Right kidney (tissue), 1 donor: ENCODE measurements at regions not wholly inside any gene's neighbourhood (a gene's known extent, or its start where the extent isn't known, plus 50 kb on each side); places are given as distances from the start of the nearest gene placed in this dataset.

Source experiments
- DNase-seq: peaks from one replicate; pipeline ENCODE4 v3.0.0-alpha.2; 2016

GRCh38 chr6:141675957-141676356, 456.8 kb upstream of the GJE1 start:
- no peak for DNase-seq

DNA sequence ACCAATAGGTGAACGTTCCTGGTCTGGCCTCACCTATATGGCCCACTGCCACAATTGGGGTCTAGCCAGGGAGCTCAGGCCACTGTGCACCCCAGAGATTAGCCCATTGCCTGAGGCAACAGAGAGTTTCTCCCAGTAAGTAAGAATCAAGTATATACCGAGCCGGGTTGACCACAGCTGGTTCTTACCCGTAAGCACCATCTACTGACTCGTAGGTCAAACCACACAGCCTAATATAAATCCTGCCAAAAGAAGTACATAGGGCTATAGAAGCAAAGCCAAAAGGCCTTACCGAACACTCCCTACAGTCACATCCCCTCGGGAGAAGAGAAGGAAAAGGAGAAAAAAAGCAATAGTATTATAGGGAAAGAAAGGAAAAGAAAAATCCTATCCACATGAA, 463.6 kb upstream of the GJE1 start:
- DNase-seq = no peak

DNA sequence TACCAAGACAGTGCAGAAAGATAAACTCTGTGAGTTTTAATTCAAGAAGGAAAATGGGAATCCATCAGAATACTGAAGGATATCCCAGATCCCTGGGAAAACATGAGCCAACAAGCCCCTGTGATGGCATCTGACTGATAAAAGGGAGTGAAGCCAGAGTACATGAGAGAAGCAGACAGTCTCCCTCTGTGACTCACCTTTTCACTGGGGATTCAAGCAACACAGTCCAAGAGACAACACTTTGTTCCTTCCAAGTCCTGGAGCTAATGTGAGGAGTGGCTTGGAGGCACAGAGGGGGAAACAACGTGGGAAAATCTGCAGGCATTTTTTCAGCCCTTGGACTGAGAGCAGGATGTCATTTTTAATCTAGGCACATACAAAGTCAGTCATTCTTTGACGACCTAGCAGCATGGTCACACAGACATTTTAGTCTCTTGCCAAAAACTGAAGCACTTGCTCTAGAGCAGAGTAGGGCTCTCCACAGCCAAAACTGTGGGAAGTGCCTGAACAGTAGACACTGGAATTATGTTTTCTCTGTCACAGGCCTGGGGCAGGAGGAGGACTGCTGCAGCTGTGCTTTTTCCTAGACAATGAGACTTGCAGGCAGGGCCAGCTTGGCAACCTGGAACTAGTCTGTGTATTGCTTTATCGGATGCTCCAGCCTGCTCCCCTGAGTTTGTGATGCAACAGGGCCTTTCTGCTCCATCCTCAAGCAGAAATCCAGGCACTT, 465.0 kb upstream of the GJE1 start:
- no peak for DNase-seq

DNA sequence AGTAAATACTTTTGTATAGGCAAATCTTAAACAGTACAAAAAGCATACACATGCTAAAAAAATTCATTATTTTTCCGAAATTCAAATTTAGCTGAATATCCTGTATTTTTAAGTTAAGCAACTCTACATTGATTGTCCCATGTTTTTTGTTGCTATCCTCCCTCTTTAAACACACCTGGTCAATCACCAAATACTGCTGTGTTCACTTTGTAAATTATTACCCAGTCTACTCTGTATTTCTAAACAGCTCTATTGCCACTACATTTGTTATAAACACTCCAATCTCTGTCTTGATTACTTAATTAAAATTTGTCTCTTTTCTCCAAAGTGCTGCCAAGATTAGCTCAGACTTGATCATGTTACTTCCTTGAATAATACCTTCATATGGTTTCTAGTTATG, 466.5 kb upstream of the GJE1 start:
- no peak for DNase-seq

- no peak for DNase-seq
Observed at GRCh38 chr6:141664744-141665143, 468.0 kb upstream of the GJE1 start.

GRCh38 chr6:141659582-141659981, 473.1 kb upstream of the GJE1 start:
- DNase-seq = no peak

- DNase-seq = no peak
Observed at GRCh38 chr6:141658696-141659095, 474.0 kb upstream of the GJE1 start.

DNA sequence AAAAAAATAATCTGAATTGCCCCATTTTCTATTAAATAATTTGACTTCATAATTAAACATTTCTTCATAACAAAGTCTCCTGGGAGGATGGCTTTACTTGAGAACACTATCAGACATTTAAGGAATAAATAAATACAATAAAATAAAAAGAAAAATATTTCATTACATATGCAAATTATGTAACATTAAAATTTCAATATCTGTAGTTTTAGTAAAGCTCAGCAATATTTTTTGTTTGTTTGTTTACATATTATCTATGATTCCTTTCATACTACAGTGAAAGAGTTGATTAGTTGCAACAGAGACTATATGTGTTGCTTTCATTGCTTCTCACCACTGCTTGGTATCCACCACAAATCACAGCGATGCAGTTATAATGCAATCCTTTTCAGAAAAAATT, 474.9 kb upstream of the GJE1 start:
- DNase-seq = no peak

DNA sequence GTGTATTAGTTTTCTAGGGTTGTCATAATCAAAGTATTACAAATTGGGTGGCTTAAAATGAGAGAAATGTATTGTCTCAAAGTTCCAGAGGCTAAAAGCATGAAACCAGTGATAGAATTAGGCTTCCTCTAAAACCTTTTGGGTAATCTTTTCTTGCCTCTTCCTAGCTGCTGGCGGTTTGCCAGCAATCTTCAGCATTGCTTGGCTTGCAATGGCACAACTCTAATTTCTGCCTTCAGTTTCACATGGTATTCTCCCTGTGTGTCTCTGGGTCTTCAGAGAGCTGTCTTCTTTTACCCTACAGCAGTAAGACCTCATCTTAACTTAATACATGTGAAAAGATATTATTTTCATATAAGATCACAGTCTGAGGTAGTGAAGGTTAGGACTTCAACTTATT, 479.1 kb upstream of the GJE1 start:
- no peak for DNase-seq

DNA sequence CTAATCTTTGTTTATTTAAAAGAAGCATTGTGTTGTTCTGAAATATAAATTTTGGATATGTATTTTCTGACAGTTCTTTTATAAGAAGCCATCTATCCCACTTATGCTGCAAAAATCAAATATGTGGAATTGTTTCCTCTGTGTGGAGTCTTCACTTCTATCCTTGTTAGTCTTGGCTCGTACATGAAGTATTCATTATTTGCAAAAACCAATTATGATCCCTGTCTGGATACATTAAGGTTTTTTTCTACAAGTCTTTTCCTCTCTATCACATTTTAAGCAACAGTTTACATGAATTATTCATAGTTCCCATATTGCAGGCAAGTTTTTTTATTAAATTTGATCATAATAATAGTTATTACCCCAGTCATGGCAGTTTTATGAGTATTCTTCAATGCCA, 490.8 kb upstream of the GJE1 start:
- no peak for DNase-seq

- DNase-seq = no peak
Observed at GRCh38 chr6:141641406-141641805, 491.3 kb upstream of the GJE1 start.

- no peak for DNase-seq
Observed at GRCh38 chr6:141635621-141636020, 497.1 kb upstream of the GJE1 start.

- DNase-seq = no peak
Observed at GRCh38 chr6:141634269-141634668, 498.5 kb upstream of the GJE1 start.

DNA sequence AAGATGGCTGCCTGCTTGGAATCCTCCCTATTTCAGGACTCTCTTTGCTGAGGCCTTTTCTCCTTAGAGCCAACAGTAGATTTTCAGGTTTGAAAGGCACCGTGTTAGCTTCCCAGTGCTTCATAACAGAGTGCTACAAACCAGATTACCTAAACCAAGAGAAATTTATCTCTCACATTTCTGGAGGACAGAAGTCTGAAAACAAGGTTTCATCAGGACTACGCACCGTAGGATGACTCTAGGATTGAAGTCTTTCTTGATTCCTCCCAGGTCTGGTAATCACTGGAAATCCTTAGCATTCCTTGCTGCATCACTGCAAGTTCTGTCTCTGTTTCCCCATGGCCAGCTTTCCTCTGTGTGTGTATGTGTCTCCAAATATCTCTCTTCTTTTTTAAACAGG, 508.4 kb upstream of the GJE1 start:
- DNase-seq = no peak

DNA sequence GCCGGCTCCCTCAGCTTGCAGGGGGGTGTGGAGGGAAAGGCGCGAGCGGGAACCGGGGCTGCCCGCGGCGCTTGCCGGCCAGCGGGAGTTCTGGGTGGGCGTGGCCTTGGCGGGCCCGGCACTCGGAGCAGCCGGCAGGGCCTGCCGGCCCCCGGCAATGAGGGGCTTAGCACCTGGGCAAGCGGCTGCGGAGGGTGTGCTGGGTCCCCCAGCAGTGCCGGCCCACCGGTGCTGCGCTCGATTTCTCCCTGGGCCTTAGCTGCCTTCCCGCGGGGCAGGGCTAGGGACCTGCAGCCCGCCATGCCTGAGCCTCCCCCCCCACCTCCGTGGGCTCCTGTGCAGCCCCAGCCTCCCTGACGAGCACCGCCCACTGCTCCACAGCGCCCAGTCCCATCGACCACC, 514.5 kb upstream of the GJE1 start:
- no peak for DNase-seq

- DNase-seq = no peak
Observed at GRCh38 chr6:141610741-141611140, 522.0 kb upstream of the GJE1 start.

DNA sequence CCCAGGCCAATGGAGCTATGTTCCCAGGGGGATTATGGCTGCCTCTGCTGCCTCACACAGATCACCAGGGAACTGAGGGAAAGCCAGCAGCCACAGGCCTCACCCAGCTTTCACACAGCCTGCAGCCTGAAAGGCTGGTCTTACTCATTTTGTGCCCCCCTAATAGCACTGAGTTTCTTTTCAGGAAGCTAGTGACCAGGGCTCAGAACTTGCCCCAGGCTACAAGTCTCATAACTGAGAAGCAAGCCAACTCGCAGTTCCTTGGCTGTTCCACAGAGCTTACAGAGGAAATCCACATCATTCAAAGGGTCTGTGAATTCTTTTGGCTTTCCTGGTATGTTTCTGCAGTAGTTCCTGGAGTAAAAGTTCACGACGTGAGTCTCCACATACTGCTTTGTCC, 524.8 kb upstream of the GJE1 start:
- no peak for DNase-seq

GRCh38 chr6:141598487-141598886, 534.2 kb upstream of the GJE1 start:
- no peak for DNase-seq

DNA sequence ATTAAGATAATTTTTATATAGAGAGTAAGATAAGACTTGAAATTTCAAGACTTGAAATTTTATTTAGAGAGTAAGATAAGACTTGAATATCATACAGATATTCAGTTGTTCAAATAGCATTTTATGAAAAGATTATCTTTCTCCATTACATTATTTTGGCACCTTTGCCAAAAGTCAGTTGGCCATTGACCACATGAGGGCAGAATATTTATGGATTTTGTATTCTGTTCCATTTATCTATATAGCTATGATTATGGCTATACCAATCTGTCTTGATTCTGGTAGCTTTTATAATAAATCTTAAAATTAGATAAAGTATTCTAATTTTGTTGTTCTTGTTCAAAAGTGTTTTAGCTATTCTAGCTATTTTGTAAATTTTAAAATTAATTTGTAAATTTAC, 537.9 kb upstream of the GJE1 start:
- DNase-seq = no peak

- no peak for DNase-seq
Observed at GRCh38 chr6:141593311-141593710, 539.4 kb upstream of the GJE1 start.

DNA sequence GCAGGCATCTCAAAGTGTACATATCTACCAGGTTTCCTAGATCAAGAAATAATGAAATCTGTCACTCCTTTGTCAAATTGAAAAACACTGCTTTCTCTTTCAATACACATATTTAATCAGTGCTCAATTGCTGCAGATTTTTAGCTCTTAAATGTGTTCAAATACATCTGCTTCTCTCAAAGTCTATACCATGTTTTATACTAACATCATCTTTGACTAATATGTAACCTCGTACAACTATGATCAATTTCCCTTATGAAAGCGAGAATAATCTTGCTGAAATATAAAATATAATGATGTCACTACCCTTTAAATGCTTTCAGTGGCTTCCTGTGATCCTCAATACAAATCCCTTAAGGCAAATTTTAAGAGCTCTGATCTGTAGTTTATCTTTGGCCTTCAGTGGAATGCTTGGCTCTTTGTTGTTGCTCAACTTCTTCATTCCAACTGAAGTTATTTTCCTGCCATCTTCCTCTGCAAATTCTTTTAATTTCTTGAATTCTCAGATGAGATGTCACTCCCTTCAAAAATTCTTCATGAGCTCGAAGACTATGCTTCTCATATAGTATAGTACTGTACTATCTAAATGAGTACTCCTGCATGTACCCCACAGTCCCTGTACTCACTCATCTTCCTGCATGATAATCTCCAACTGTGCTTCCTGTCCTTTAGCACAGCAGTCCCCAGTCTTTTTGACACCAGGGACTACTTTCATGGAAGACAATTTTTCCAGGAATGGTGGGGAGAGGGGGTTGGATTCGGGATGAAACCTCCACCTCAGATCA, 545.1 kb upstream of the GJE1 start:
- no peak for DNase-seq

- no peak for DNase-seq
Observed at GRCh38 chr6:141580988-141581552, 551.7 kb upstream of the GJE1 start.

DNA sequence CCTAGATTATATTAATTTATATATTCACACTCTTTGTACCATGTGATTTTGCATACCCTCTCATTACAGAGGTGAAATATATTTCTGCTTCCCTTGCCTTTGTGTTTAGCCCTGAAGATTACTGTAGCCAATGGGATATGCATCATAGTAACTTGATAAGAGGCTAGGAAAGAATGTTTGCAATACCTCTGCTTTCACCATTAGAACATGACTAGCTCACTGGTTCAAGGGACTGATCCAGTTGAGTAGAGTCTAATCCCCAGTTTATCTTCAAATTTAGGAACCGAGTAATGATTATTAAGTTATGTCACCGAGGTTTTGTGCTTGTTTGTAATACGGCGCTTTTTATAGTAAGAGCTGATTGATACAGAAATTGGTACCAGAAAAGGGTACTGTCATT, 552.6 kb upstream of the GJE1 start:
- DNase-seq = no peak

- no peak for DNase-seq
Observed at GRCh38 chr6:141576751-141577150, 556.0 kb upstream of the GJE1 start.
